Cardiac septum (tissue), 1 donor: ENCODE measurements at regions not wholly inside any gene's neighbourhood (a gene's known extent, or its start where the extent isn't known, plus 50 kb on each side); places are given as distances from the start of the nearest gene placed in this dataset.

ENCODE experiments used
- DNase-seq: peaks from one replicate; pipeline ENCODE4 v3.0.0-alpha.2; 2020; ENCODE audit warnings: low spot score
- intact Hi-C: fragments of 100-400 bp; cut with DNase I; formaldehyde crosslinking; loops from one replicate; pipeline ENCODE4 v1.14.0; 2022
- donor health status: DM: no; HTN: no; CAD: no.

DNA sequence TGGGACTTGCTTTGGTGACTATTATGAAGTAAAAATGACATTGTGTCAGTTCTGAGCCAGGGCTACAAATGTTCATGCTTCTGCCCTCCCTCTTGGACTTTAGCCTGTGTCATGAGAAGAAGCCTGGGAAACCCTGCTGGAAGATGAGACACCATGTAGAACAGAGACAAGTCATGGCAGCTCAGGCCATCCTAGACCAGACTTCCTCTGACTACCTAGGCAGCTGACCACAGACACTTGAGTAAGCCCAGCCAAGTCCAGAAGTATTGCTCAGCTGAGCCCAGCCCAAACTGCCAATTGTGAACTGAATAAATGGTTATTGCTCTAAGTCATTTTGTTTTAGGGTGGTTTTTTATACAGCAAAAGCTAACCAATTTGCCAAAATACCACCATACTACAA, 467.6 kb upstream of the CNKSR2 start:
- intact Hi-C loops: no loop called here
- DNase-seq: no peak

DNA sequence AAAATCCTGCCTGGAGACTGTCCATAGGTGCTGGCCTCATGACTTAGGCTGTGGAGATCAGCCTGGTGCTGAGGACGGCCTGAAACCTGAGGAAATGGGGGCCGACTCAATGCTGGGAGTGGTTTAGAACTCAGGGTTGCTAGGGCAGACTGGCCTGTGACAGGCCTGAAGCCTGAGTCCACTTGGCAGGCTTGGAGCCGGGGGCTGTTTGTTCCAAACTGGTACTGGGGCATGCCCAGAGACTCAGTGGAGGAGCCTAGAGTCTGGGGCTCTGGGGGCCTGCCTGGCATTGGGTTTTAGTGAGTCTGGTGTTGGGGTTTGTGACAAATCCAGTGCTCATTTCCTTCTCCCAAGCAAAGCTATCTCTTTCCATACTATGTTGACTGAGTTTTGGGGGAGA, 489.7 kb upstream of the CNKSR2 start:
- no peak for DNase-seq
- intact Hi-C loops: no loop called here

DNA sequence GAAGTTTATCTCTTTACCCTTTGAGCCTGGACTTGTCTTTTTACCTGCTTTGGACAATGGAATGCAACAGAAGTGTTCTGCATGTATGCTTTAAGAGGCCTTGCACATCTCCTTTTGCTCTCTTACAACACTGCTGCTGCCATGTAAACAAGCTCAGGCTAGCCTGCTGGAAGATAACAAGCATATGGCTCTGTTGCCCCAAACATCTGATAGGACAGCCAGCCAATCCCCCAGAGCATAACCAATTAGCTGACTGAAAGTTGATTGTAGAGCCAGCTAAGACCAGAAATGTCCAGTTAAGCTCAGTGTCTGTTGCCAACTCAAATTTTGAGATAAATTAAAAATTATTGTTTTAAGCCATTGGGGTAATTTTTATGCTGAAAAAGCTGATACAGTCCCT, 510.6 kb upstream of the CNKSR2 start:
- no peak for DNase-seq
- intact Hi-C loops: no loop called here

DNA sequence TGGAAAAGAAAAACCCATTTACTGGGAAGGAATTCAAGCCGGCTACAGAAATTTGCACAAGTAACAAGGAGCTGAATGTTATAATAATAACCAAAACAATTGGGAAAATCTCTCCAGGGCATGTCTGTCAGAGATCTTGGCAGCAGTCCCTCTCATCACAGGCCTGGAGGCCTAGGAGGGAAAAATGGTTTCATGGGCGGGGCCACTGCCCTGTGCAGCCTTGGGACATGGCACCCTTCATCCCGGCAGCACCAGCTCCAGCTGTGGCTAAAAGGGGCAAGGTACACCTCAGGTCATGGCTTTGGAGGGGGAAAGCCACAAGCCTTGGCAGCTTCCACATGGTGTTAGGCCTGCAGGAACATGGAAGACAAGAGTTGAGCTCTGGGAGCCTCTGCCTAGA, 513.1 kb upstream of the CNKSR2 start:
- no peak for DNase-seq
- intact Hi-C loops: no loop called here

DNA sequence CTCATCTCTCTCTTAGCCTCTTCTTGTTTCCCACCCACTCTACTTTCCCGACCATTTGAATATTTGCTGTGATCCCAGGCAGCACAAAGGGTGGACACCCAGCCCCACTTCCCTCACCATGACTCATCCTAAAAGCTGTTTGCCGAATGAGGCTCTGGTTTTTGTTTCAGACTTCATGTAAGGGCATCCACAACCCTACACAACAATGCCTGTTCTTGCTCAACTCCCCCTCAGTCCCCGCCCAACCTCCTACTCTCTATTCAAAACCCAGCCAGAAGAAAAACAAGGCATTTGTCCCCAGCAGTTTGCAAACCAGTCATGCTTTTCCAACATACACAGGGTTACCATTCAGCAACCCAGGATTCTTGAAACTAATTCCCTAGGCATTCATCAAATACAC, 516.5 kb upstream of the CNKSR2 start:
- no peak for DNase-seq
- intact Hi-C loops: no loop called here

DNA sequence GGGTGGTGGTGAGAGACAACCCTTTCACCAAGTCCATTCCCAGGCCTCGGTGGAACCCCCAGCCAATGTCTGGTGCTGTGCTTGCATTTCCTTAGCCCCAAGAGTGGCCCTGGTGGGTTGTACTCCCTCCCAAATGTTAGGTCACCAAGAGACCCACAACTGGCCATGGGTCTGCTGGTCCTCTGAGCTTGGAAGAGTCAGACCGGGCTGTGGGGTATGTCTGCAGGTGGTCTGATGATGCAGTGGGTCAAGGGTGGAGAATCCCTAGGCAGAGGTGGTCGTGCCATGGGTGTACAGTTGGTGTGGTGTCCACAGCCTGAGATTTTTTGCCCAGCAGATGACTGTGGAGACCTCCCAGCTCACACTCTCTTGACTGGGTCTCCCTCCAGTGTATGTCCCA, 535.7 kb upstream of the CNKSR2 start:
- intact Hi-C loops: no loop called here
- no peak for DNase-seq

DNA sequence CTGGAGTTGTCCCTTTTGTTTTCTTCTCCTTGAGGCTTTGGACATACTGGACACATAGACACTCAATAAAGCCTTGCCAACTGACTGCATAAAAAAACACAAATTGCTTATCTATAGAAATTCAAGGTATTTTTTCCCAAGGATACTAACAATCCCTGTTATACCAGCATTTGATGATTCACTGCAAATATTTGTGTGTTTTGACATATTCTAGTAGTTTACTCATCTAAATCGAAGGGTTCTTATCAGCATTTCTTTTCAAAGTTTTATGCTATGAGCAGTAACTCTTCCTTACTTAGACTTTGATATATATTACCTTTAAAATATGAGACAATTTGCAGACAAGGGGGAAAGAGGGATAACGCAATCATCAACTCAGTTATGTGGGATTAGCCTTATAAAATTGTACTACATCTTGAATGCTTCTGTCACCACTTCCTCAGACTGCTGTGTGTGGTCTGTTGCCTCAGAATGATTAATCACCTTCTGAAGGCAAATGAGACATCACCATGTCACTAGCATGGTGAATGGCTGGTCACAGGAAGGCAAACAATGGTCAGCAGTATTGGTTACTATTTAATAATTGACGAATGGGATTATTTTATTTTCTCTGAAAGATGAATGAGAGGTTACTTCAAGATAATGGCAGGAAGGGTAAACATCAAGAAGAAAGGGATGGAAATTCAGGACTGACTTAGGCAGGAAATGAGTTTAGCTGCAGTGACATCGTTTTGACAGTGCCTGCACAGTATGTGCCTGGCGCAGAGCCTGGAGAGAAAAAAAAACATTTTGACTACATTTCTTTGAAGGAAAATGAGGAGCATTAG, 544.3 kb upstream of the CNKSR2 start:
- DNase-seq: no peak
- intact Hi-C loops: no loop called here

DNA sequence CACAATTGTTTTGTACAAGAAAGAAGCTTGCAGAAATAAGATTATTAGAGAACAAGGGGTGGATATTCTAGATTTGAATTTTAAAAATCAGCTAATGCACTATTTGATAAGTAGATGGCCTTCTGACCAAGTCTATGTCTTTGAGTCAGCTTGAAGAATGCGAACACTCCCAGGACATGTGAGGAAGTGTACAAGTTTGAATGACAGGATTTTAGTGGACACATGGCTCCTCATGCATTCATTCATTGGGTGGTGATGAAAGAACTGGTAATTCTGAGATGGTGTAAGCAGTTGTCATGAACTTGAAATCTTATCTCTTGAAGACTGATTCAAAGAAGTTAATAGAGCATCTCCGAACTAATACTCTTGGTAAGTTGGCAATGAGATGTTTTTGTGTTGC, 548.2 kb upstream of the CNKSR2 start:
- intact Hi-C loops: no loop called here
- DNase-seq: no peak

DNA sequence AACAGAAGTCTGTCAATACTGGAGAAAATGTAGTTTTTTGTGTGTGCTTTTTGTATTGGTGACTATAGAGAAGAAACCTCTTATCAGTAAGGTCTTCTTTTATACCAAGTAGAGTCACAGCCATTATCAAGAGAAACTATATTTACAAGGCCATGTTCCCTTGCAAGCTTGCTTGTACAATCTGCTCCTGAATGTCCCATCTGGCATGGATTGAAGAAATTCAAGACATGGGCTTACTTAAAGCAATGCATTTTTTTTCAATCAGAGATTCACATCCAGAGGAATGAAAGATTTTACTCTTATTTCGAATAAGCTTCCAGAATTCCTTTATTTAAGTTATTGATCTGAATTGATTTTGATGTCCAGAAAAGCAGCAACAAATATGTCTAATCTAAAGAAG, 537.3 kb upstream of the RPS6KA3 start:
- intact Hi-C loops: no loop called here
- no peak for DNase-seq

DNA sequence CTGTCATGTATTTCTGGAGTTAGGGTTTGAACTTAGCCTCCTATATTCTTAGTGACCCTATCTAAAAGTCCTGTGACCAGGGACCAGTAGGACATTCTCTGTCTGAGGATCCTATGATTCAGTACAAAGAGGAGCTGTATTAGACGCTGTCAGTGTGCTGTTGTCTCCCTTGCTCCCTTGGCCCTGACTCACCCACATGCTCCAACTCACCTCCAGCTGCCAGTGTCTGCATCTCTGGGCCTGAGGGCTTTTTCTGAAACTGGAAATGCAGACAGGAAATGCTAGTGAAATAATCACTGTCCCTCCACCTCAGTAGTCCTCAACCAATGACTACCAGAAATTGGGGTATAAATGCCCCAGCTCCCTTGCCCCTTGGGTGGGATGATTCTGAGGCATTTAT, 535.3 kb upstream of the RPS6KA3 start:
- no peak for DNase-seq
- intact Hi-C loops: no loop called here

DNA sequence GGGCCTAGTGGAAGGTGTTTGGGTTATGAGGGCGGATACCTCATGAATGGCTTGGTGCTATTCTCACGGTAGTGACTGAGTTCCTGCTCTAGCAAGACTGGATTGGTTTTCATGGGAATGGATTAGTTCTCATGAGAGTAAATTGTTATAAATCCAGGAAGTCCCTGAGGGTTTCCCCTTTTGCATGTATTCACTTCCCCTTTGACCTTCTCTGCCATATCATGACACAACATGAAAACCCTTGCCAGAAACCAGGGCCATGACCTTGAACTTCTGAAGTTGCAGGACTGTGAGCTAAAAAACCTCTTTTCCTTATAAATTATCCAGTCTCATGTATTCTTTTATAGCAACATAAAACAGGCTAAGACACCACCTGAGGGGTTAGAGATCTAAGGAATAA, 529.7 kb upstream of the RPS6KA3 start:
- no peak for DNase-seq
- intact Hi-C loops: no loop called here

DNA sequence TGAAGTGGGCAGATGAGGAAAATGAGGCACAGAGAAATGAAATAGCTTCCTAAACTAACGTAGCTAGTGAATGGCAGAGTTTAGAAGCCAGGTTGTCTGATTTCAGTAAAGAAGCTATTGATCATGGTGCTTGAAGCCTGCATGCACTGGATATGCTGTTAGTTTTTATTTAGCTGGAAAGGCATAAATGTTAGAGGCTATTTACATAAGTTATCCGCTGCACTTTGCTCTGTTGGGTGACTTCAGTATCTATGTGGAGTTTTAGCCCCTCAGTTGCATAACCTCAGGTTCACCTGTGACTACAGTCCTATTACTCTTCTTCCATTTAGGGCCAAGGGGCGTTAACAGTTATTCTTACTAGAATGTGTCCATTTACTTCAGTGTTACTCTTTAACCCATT, 522.4 kb upstream of the RPS6KA3 start:
- intact Hi-C loops: no loop called here

DNA sequence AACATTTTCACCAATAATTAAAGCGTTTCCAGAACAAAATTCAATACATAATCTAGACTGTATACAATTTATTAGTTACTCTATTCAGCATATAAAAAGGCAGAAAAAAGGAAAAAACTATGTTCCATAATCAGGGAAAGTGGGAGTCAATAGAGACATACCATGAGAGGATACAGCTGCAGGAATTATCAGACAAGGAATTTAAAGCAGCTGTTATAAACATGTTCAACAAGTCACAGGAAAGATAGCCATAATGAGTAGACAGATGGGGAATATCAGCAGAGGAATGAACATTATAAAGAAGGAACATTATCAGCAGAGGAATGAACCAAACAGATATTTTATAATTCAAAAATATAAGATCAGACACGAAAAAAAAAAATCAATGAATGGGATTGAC, 500.6 kb upstream of the RPS6KA3 start:
- no peak for DNase-seq
- intact Hi-C loops: no loop called here

More for the DNA sequence above, 522.4 kb upstream of the RPS6KA3 start:
- DNase-seq: no peak

DNA sequence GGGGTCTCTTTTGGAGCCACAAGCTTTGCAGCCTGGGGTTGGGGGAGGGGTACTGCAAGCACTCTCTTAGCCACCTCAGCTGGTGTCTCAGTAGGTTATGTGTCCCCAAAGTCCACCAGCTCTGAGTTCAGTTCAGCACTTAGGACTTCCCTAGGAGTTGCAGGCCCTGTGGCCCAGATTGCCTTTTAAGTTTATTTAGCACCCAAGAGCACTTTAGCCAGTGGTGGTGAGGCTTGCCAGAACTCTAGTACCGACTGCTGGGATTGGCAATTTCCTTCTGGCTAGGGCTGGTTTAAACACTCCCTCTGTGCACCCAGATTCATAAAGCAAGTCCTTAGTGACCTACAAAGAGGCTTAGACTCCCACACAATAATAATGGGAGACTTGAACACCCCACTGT, 489.9 kb upstream of the RPS6KA3 start:
- no peak for DNase-seq
- intact Hi-C loops: no loop called here

DNA sequence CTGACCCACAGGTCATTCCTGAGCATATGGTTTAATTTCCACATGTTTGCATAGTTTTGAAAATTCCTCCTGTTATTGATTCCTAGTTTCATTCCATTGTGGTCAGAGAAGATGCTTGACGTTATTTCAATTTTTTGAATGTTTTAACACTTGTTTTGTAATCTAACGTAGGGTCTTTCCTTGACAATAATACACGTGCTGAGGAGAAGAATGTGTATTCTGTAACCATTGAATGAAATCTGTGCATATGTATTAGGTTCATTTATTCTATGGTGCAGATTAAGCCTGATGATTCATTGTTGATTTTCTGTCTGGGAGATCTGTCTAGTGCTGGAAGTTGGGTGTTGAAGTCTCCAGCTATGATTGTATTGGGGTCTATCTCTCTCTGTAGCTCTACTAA, 486.4 kb upstream of the RPS6KA3 start:
- no peak for DNase-seq
- intact Hi-C loops: no loop called here

DNA sequence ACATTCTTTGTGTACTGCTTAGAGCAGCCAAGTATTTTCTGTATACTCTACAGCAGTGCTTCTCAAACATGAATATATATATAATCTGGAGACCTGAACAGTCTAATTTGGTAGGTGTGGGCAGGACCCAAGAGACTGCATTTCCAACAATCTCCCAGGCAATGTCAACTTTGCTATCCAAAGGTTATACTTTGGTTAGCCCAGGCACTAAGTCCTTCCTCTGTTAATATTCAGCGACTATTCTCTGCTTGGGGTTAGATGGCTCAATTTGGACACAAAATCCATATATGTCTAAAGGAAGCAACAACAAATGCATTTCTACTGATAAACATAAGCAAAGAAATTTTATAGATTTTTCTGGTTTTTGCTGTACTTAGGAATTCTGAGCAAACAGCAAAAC, 480.0 kb upstream of the RPS6KA3 start:
- intact Hi-C loops: no loop called here
- no peak for DNase-seq

DNA sequence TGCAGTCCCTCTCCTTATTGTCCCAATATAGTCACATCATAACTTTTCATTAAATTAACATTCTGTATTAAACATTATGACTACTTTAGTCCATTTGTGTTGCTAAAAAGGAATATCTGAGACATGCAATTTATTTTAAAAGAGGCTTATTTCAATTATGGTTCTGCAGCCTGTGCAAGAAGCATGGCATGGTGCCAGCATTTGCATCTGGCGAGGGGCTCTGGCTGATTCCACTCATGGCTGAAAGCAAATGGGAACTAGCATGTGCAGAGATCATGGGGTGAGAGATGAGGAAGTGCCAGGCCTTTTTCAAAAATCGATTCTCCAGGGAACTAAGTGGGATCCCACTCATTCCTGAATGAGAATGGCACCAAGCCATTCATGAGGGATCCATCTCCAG, 476.3 kb upstream of the RPS6KA3 start:
- intact Hi-C loops: no loop called here
- DNase-seq: no peak

DNA sequence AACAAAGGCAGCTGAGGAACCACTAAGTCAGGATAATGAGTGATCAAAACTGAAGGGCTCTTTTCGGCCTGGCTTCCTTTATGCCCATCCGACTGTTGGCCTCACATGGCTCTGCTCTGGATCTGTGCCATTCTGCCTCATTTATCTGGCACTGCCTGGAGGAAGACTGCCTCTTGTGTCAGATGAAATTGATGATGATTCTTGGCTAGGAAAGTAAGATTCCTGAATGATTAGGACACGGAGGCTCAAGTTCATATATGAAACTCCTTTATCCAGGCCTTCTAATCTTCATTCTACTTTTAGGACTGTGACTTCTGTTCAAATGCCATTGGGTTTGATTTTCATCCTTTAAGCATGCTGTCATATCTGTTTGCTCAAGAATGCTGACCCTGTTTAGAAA, 475.4 kb upstream of the RPS6KA3 start:
- DNase-seq: no peak
- intact Hi-C loops: no loop called here

DNA sequence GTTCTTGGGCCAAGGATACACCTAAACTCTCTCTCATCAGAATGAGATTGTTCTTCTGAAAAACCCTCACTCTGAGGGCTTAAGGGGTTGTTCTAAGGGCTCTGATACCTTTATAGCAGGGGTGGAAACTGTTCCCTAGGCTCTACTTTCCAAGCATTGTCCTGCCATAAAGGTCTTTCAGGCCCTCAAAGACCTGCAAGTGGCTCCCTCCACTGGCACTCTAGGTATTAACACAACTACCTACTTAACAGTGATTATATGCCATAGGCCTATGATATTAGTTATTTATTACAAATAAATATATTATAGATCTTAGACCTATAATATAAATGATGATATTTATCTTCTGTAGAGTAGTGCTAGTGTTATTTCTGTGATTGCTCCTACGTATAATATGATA, 473.7 kb upstream of the RPS6KA3 start:
- no peak for DNase-seq
- intact Hi-C loops: no loop called here

DNA sequence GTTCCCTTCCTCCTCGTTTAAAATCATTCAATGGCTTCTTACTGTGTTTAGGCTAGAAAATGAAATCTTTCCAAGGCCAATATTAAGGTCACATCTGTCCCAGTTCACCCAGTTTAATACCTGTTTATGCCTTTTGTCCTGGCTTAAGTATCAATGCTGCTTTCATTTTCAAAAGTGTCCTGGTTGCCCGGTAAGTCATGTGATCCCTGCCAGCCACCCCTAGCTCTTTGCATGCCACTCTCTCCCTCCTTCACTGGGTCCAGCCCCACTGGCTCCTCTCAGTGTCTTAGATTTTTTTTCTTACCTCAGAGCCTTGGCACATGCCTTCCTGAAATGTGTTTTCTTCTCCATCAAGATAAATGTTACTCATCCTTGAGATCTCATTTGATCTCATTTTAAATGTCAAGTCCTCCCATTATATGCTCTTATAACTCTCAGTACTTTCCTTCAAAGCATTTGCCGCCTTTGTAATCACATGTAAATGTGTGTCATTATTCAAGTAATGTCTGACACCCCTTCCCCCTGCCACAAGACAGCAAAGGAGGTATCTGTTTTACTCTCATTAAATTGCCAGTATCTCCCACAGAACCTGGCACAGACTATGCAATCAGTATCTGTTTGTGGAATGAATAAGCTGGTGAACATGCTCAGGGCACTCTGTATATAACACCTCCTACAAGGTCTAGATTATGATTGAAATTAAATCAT, 472.5 kb upstream of the RPS6KA3 start:
- DNase-seq: no peak
- intact Hi-C loops: no loop called here

DNA sequence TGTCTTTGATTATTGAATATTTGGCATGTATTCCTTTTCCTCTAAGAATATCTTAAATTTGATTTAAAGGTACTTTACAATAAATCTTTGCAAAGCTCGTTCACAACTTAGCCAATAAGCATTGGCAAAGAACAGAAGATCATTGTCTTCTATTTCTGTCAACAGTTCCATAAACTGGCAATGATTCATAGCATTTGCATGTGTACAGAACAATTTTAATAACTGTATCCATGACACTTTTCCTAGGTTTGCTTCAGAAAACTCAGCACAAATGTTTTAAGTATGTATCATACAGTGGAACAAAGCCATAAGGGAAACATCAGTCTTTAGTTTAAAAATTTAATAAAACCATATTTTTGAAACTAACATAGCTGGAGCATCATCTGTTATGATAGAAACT, 462.7 kb upstream of the RPS6KA3 start:
- intact Hi-C loops: no loop called here

DNA sequence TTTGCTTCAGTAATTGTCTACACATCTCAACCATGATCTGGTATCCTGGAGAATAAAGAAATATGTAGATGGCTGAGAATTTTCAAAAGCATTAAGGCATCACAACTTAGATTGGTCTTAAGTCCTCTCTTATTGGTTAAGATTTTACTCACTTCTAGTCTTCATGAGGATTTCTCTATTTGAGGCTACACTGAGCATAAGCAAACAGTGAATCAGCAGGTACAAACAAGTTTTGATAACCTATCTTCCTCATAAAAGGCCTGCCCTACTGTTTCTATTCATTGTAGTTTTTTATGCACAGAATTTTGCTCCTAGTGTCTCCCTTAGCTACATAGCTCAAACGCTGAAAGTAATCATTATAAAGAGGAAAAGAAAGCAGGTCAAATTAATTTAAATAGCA, 460.7 kb upstream of the RPS6KA3 start:
- DNase-seq: no peak
- intact Hi-C loops: no loop called here

More for the DNA sequence above, 462.7 kb upstream of the RPS6KA3 start:
- no peak for DNase-seq
